GM21717 (cell line): ENCODE measurements at regions not wholly inside any gene's neighbourhood (a gene's known extent, or its start where the extent isn't known, plus 50 kb on each side); places are given as distances from the start of the nearest gene placed in this dataset.

Experiments
- ATAC-seq: cut with Tn5 transposase; IDR thresholded peaks from one replicate; pipeline ENCODE4 v1.9.1; 2021; ENCODE audit warnings: mild to moderate bottlenecking, moderate library complexity; ENCODE audit not compliant: unreplicated experiment

DNA sequence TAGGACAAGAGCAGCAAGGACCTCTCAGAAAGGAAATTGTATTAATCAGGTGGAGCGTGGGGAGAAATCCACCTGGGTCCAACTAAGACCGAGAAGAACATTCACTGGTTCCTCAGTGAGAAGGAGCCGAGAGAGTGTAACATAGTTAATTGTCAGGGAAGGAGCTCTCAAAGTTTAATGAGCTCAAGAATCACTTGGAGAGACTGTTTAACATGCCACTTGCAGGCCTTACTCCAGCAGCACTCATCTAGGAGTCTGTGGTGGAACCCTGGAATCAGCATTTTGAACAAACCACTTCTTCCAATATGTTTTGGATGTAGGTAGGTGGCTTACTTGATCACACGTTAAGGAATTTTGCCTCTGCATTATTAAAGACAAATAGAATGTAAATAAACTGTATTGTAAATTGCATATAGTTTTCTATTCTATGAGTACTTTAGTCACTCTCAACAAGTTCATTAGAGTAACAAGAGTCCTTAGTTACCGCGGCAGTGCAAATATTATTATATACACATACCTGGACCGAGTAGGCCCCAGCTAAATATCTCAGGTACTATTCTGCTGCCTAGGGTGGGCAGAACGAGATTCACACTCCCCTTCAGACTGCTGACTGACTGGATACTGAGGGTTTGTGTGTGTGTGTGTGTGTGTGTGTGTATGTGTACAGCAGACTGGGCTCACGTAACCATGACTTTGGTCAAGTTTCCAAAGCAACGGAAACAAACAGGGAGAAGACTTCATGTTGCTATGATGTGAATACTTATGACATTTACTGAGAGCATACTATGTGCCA lies 203.2 kb upstream of the USP24 start:
- no peak for ATAC-seq

DNA sequence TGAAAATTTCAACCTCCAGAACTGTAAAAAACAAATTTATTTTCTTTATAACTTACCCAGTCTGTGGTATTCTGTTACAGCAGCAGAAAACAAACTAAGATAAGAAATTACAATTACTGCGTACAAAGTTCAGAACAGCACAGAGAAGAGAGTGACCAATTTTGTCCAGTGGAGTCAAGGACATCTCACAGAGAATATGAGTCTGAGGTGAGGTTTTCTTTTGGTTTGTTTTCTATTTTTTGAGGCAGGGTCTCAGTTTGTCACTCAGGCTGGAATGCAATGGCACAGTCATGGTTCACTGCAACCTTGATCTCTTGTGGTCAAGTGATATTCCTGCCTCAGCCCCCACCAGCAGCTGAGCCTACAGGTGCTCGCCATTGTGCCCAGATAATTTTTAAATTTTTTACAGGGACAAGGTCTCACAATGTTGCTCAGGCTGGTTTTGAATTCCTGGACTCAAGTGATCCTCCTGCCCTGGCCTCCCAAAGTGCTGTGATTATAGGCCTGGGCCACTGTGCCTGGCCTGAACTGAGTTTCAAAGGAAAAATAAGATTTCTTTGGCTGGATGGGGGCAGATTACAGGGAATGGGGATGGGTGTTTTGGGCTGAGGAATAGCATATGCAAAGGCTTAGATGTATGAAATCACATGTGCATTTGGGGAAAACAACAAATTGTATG lies 201.1 kb upstream of the USP24 start:
- no peak for ATAC-seq

DNA sequence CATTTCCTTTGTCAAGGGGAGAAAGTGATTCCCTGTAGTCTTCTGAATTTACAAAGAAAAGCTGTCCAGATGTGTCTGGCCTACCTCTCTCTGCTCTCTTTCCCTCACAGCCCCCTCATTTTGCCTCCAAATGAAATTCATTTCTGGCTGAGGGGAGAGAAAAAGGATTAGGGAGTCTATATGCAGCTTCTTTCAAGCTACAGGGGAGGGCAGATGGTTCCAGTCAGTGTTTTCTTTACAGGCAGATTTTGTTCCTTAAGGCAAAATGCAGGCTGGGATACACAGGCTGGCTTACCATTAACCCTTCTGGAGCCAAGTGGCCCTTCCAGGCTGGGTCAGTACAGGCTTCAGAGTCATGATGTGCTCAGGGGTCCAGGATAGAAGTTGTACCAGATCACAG lies 198.1 kb upstream of the USP24 start:
- ATAC-seq = no peak

DNA sequence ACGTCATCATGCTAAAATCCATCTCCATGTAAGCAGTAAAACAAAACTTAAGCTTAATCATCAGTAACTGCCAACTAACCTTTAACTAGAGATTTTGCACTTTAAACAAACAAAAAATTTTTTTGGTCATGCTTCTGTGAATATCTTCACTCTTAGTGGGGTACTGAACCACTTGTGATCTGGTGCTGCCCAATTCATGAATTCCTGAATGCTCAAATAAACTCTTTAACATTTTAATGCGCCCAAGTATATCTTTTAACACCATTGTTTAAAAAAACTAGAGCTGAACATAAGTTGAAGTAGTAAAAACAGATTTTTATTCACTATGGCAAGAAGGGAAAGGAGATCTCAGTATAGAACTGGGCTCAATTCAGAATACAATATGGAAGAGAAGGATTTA lies 196.9 kb upstream of the USP24 start:
- ATAC-seq = no peak

DNA sequence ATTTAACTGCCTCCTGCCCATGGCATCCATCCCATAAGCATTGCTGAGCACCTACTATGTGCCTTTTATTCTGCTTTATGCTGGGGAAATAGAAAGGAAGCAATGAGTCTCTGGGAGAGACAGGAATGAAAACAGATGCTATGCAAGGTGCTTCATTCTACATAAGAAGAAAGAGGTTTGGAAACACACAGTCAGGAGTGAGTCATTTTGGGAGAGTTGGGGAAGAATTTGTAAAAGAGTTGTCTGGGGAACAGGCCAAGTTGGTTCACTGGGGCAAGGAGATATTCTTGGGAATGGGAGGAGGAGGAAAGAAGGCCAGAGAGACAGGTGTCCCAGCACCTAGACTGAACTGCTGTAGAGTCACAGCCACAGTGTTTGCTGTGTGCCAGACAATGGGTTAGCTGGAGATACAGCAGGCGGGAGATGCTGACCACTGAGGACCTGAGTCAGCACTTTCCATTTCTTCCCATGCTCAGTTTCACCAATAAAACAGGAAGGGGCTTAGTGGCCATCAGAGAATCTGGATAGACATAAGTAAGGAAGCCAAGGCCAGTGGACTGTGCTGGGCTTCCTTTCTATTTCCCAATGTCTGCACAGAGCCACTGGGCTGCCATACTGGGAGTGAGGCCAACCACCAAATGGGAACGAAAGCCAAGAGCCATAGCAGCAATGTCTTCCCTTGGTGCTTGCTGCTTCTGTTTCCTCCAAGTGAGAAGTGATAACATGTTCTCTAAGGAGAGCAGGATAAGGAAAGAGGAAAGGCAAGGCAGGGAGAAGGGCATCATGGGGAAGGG lies 187.7 kb upstream of the USP24 start:
- ATAC-seq = no peak

DNA sequence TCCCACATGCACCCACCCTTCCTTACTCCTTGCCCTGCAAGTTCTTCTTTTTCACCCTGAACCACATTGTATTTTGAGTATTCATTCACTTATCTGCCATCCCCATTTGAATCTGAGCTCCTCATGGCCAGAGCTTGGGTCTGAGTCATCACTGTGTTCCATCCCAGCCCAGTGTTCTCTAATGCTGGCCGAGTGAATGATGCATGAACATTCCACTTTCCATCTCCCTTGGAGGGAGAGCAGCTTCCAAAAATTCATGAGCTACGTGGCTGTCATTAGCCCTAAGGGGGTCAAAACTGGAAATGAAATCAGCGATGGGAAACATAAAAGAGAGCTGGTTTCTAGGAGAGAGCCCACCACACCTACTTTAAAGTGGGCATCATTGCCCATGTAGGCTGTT lies 187.0 kb upstream of the USP24 start:
- ATAC-seq = no peak

DNA sequence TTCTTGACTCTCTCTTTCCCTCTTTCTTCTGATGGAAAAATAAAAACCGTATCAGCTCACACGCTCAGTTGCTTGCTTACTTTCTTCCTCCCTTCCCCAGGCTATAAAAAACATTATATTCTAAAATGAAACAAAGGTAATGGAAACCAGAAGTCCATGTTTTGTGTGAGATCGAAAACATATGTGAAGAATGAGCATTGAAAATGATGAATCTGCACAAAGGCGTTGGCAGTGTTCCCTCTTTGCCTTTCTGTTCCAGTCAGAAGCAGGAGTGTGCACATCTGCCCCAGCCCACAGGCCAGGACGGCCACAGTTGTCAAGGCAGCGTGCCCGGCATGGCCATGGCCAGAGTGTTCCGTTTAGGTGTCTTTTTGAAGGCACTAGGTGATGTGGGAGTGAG lies 185.3 kb upstream of the USP24 start:
- ATAC-seq = no peak

DNA sequence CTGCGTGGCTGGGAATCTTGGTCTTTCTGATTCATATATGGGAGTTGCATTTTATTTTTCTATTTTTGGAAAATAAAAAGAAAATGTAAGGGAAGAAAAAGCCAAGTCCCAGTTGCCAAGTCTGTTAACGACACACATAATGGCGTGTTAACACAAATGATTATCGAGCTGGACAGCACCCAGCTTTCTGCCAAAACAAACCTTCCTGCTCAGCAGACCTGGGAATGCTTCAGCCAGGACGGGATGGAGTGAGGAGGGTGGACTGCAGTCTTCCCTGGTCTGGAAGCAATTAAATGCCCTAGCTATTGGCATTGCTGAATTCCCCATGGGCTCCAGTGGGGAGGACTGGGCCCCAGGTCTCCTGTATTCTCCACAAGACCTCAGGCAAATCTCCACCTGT lies 184.2 kb upstream of the USP24 start:
- no peak for ATAC-seq

DNA sequence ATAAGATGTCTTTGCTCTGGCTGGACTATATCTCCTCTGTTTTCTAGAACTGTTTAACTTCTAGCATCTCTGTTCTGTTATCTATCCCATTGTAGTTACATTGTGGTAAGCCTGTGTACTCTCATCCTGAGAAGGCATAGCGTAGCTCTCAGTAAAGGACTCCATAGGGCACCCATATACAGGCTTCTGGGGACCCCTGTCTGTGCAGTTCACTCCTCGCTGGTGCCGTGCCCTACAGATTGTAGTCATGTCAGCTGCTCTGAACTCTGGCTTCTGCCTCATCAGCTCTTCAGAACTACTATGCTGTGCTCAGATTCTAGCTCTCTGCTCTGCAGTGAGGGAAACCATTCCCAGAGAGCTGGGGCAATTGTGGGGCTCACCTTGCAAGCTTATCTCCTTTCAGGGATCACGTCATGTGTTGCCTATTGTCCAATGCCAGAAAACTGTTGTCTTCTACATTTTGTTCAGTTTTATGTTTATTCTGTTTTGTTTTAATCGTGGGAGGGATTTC lies 181.3 kb upstream of the USP24 start:
- ATAC-seq = no peak

DNA sequence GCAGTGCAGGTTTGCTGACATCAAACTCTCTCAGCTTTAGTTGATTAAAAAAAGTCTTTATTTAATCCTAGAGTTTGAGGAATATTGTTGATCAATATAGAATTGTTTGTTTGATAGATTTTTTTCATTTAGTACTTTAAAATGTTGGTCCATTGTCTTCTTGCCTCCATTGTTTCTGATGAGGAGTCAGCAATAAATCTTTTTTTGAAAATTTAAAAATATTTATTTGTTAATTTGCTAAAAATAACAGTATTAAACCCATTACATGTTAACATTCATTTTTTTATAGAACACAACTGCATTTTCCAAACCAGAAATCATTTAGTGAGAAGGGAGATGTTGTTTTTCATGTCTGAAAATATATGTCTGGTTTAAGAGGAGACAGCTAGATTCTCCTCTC lies 173.8 kb upstream of the USP24 start:
- ATAC-seq = no peak

DNA sequence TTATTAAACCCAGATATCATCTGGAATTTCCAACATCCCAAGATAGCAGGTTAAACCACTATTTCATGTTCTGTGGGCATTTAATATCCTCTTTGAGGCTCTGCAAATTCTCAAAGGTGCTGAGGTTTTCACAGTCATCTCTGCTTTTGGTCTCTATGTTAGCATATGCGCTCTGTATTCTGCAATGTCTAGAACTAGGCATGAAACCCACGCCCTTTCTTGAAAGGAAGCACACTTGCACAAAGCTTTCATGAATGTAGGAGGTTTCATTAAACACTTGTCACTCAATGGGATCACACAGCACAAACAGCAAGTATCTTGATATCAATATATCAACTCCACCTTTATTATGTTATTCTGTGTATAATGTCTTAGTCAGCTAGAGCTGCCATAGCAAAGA lies 172.0 kb upstream of the USP24 start:
- no peak for ATAC-seq

DNA sequence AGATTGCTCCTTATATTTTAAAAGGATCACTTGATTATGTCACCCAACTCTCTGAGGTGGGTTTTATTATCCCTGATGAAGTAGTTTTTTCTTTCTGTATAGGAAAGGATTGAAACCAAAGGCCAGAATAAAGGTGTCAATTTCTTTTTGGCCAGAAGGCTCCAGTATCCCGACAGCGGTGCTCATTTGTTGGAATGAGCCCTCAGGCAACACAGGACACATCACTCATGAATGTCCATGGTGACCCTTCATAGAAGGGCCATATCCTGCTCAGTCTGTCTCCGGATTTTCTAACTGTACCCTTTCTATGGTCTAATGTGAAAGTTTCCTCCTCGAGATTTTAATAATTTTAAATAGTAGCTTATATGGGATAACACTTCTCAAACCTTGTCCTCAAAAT lies 171.3 kb upstream of the USP24 start:
- ATAC-seq = no peak

DNA sequence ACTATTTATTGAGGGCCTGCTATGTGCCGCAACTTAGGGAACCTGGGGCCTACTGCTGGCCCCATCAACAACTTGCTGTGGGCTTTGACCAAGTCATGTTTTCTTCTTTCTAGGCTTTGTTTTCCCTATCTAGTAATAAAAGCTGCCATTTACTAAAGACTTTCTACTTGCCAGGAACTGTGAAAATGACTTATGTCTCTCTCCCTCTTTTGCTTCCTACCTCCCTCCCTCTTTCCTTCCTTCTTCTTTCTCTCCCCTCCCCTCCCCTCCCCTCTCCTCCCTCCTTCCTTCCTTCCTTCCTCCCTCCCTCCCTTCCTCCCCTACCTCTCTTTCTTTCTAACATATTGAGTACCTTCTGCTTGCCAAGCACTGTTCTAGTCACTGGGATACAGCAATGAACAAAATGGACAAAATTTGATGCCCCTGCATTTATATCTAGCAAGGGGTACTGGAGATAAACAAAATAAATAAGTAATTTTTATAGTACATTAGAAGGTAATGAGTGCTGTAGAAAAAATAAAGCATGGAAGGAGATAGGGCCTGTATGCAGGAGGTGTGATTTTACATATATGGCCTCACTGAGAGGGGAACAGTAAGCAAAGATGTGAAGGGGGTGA lies 170.3 kb upstream of the USP24 start:
- no peak for ATAC-seq

DNA sequence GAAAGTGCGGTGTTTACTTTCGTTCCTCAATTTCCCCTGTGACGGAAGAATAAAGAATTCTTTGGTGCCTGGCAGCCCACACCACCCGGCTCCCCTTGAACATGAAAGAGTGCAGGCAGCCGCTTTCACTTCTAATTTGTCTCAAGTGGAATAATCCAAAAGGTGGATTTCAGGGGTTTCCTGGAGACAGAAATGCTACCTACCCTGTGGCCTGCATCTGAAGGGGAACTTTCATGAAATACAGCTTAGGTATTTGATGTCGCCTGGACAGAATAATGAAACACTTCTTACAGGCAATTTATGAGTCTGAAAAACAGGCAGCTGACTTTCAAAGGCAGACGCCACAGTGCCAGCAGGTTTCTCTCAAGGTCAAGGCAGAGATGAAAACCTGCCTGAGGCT lies 169.5 kb upstream of the USP24 start:
- ATAC-seq = no peak

DNA sequence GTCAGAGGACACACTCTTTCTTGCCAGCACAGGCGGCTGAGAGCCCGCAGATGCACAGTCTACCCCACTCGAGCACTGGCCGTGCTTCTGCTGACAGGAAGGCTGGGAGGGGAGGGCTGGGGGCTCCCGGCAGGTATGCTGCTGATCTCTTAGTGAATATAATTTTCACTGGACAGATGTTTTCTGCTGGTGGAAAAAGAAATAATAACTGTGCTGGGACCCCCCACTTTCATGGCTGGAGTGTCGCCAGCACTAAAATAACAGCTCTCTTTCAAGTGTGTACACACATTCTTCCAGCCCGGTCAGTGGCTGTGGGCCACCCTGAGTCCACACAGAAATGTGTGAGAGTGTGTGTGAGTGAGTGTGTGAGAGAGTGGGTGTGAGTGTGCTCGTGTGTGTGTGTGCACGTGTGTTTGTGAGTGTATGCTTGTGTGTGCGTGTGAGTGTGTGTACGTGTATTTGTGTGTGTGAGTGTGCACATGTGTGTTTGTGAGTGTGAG lies 167.7 kb upstream of the USP24 start:
- ATAC-seq = no peak

DNA sequence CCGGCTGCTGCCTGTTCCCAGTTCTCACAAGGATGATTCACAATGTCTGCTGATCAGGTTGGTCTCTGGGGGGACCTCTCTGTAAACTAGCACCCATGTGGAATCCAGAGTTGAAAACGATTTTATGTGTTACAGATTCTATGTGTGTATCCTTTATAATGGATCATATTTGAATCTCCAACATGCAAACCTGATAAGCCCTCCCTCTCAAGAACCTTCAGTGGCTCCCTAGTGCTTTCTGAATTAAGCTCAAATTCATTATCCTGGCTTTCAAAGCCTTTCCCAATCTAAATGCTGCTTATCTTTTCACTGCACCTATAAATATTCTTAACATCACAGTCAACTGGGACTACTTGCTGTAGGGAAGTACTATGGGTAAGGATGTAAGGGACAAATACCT lies 166.8 kb upstream of the USP24 start:
- ATAC-seq = no peak

DNA sequence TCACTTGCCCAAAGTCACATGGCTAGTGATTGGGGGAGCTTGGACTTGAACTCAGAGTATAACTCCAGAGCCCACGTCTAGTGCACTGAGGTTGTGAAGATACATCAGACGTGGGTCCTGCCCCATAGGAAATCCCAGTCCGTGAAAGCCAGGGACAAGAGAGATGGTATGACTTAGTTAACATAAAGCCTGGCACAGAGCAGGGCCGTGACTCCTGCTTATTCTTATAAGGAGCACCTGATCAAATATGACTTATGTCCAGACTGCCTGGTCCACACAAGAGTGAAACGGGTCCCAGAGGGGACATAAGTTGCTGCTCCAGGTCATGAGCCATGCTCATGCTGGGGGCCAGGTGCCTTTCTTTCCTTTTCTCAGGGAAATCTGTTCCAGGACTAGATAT lies 166.3 kb upstream of the USP24 start:
- no peak for ATAC-seq

DNA sequence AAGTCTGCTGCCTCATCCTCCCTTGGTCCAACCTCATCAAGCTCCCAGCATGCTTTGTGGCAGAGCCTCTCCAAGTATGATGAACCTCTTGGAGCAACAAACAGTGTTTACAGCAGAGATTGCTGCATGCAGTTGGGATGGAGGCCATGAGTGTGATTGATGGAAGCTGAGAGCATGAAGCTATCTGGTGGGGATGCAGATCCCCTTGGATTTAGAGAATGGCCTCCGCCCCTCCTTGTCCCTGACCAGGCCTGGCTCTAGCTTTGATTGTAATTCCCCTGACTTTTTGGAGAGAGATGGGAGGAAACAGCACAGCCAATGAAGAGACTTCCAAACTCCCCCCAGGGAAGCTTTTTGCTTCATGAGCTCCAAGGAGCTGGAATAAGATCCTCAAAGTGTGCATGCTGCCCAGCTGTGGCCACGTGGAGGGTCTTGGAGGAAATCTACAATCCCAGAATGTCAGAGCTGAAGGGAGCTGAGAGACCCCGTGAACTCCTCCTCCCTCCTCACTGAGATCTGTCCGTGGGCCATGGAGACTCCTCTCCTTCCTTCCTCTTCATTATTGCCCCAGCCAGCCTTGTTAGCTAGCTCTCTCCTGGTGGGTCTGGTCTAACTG lies 165.3 kb upstream of the USP24 start:
- no peak for ATAC-seq

DNA sequence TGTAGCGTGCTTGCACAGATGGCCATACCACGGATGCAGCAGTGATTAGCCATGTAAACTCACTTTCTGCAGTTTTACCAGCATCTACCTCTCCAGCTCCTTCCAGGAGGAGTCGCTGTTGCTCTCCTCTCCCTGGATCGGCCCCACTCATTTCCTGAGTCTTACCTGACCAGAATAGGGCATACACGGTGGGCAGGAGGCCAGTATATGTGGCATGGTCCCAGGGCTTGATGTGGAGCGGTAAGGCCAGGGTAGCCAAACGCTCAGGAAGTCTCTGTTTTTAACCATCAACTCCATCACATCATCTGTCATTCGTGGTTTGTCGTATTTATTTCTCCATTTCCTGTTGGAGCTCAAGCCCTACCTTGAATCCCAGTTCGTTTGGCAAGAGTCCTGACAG lies 163.4 kb upstream of the USP24 start:
- ATAC-seq = no peak

DNA sequence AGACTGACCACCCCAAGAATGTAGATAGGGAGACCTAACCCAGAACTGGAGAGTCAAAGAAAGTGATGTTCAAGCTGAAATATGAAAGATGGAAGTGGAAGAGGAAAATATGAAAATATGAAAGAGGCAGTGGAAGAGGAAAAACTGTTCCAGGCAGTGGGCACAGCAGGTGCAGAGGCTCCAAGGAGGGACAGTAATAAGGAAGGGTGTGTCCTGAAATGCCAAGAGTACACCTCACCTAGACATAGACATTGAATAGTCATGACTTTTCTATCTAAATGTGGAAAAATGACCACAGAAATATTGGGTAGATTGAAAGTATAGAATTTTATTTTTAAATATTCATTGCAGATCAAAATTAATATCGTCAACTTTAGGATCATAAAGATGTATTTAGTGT lies 161.7 kb upstream of the USP24 start:
- no peak for ATAC-seq
